ENCODE measurements at regions not wholly inside any gene's neighbourhood (a gene's known extent, or its start where the extent isn't known, plus 50 kb on each side); places are given as distances from the start of the nearest gene placed in this dataset.

DNA sequence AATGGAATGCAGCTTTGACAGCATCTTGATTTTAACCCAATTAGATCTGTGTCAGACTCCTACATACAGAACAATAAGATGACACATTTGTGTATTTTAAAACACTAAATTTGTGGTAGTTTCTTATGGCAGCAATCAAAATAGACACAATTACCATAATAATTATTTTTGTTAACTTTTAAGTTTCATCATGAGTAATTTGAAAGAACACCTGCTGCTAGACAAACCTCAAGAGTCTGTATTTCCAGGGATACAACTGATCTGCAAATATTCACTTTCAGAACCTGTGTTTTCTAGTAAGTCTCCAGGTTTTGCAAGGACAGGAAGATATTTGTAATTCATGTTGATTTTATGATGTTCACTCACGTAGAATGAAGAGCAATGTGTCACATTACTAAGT, 736.8 kb downstream of the DIPK2A start:
- no peaks in the 10 kb centered on the region for H3K79me2 ChIP-seq (ENCODE audit: control insufficient read depth, low read length)
- TF ChIP-seq, protein P1, sequence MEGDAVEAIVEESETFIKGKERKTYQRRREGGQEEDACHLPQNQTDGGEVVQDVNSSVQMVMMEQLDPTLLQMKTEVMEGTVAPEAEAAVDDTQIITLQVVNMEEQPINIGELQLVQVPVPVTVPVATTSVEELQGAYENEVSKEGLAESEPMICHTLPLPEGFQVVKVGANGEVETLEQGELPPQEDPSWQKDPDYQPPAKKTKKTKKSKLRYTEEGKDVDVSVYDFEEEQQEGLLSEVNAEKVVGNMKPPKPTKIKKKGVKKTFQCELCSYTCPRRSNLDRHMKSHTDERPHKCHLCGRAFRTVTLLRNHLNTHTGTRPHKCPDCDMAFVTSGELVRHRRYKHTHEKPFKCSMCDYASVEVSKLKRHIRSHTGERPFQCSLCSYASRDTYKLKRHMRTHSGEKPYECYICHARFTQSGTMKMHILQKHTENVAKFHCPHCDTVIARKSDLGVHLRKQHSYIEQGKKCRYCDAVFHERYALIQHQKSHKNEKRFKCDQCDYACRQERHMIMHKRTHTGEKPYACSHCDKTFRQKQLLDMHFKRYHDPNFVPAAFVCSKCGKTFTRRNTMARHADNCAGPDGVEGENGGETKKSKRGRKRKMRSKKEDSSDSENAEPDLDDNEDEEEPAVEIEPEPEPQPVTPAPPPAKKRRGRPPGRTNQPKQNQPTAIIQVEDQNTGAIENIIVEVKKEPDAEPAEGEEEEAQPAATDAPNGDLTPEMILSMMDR (IDR thresholded peaks at IDR 0.05; ENCODE audit: low read depth, low read length, poor library complexity, severe bottlenecking): no peak
- TF ChIP-seq EZH2phosphoT487 (IDR thresholded peaks at IDR 0.05; ENCODE audit: borderline replicate concordance, low read length): no peak
- H3K9me3 ChIP-seq (ENCODE audit: control insufficient read depth, insufficient read depth, low read length): no peaks in the 10 kb centered on the region
- no peaks in the 10 kb centered on the region for H3K36me3 ChIP-seq (ENCODE audit: control insufficient read depth, low read length)
- H3K9me2 ChIP-seq (replicated peaks; ENCODE audit: control insufficient read depth, low read length): no peaks in the 10 kb centered on the region
- H3K4me2 ChIP-seq (ENCODE audit: low read length): no peak overlapping the region
- H3F3A ChIP-seq (ENCODE audit: control insufficient read depth, insufficient read depth): no peaks in the 10 kb centered on the region
- H3K4me3 ChIP-seq (ENCODE audit: low read length): no peak overlapping the region
- no peaks in the 10 kb centered on the region for H4K20me1 ChIP-seq (ENCODE audit: control insufficient read depth, insufficient read depth, low read depth, low read length)
- no peaks in the 10 kb centered on the region for H3K4me1 ChIP-seq (ENCODE audit: control insufficient read depth, low read length)
- no peaks in the 10 kb centered on the region for H3K27me3 ChIP-seq (ENCODE audit: control insufficient read depth, low read length)
- no peak overlapping the region for H3K27ac ChIP-seq (ENCODE audit: low read depth, low read length)

DNA sequence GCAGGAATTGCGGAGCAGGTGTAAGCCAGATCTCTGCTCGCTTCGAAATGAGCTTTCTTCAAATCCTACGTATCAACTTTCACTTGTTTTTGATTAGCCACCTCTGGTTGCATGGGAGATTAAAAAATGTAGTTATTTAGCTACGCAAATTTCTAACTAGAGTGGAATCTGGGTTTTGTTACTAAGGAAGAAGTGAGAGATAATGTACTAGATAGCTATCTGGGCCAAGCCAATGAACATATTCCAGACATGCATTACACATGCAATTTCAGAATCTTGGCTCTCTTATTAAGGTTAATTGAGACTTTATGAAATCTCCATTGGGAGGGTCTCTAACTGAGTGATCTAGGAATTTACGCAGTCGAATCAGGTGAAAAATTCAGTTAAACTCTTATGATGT, 765.7 kb downstream of the DIPK2A start:
- Histone ChIP-seq H3K79me2 (ENCODE audit: control insufficient read depth, low read length) (no peaks in the 10 kb centered on the region), H3K9me2 (replicated peaks; ENCODE audit: control insufficient read depth, low read length) (no peaks in the 10 kb centered on the region), H3K9me3 (ENCODE audit: control insufficient read depth, insufficient read depth, low read length) (no peaks in the 10 kb centered on the region), H3K27me3 (ENCODE audit: control insufficient read depth, low read length) (no peaks in the 10 kb centered on the region), H3K36me3 (ENCODE audit: control insufficient read depth, low read length) (no peaks in the 10 kb centered on the region), H3K4me2 (ENCODE audit: low read length) (no peak overlapping the region), H3K4me3 (ENCODE audit: low read length) (no peak overlapping the region), H3K4me1 (ENCODE audit: control insufficient read depth, low read length) (no peaks in the 10 kb centered on the region), H4K20me1 (ENCODE audit: control insufficient read depth, insufficient read depth, low read depth, low read length) (no peaks in the 10 kb centered on the region), H3F3A (ENCODE audit: control insufficient read depth, insufficient read depth) (no peaks in the 10 kb centered on the region), H3K27ac (ENCODE audit: low read depth, low read length) (no peak overlapping the region)
- TF ChIP-seq, protein P1 (IDR thresholded peaks at IDR 0.05; ENCODE audit: low read depth, low read length, poor library complexity, severe bottlenecking): no peak
- no peak for TF ChIP-seq EZH2phosphoT487 (IDR thresholded peaks at IDR 0.05; ENCODE audit: borderline replicate concordance, low read length)

DNA sequence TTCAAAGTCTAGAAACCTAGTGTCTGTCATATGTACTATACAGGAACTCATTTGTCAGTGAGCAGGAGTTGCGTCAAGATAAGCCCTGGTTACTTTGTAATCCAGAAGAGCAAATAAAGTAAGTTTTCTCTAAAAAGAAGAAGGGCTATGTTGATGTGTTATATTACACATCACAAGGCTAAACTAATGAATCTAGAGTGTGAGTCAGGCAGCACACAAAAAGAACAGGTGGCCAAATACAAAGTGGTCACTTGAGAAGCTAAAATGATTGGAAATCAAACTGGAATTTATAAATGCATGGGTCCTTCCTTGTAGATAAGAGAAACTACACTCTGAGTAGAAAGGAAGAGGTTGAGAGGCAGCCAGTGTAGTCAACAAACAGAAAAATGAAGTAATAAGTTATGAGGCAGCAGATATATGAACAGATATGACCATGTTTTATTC, 771.6 kb downstream of the DIPK2A start:
- H3K4me3 ChIP-seq (ENCODE audit: low read length): no peak overlapping the region
- no peaks in the 10 kb centered on the region for H3F3A ChIP-seq (ENCODE audit: control insufficient read depth, insufficient read depth)
- no peaks in the 10 kb centered on the region for H3K9me3 ChIP-seq (ENCODE audit: control insufficient read depth, insufficient read depth, low read length)
- H3K79me2 ChIP-seq (ENCODE audit: control insufficient read depth, low read length): no peaks in the 10 kb centered on the region
- no peak overlapping the region for H3K27ac ChIP-seq (ENCODE audit: low read depth, low read length)
- no peak overlapping the region for H3K4me2 ChIP-seq (ENCODE audit: low read length)
- no peaks in the 10 kb centered on the region for H3K27me3 ChIP-seq (ENCODE audit: control insufficient read depth, low read length)
- H3K4me1 ChIP-seq (ENCODE audit: control insufficient read depth, low read length): no peaks in the 10 kb centered on the region
- H4K20me1 ChIP-seq (ENCODE audit: control insufficient read depth, insufficient read depth, low read depth, low read length): no peaks in the 10 kb centered on the region
- no peak for TF ChIP-seq EZH2phosphoT487 (IDR thresholded peaks at IDR 0.05; ENCODE audit: borderline replicate concordance, low read length)
- TF ChIP-seq, protein P1 (IDR thresholded peaks at IDR 0.05; ENCODE audit: low read depth, low read length, poor library complexity, severe bottlenecking): no peak
- no peaks in the 10 kb centered on the region for H3K9me2 ChIP-seq (replicated peaks; ENCODE audit: control insufficient read depth, low read length)
- H3K36me3 ChIP-seq (ENCODE audit: control insufficient read depth, low read length): no peaks in the 10 kb centered on the region

DNA sequence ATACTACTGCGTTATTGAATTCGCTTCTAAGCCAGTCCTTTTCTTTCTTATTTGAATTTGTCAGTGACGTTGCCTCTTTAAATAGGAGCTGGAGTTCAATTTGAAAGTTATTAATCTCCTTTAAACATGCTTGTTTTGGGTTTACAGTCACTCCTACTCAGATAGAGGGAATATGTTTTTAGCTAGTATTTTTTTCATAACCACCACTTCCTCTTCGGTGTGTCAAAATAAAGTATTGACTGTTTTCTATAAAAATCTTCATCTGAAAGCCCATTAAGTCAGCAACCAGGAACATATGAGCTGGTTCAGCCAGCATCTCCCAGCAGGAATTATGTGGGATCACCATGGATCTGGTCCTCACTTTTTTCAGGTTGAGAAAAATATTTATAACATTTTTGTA, 772.9 kb downstream of the DIPK2A start:
- Histone ChIP-seq H3K4me2 (ENCODE audit: low read length) (no peak overlapping the region), H3K27me3 (ENCODE audit: control insufficient read depth, low read length) (no peaks in the 10 kb centered on the region)

More for the DNA sequence above, 772.9 kb downstream of the DIPK2A start:
- H3K9me2 ChIP-seq (replicated peaks; ENCODE audit: control insufficient read depth, low read length): no peaks in the 10 kb centered on the region
- H3F3A ChIP-seq (ENCODE audit: control insufficient read depth, insufficient read depth): no peaks in the 10 kb centered on the region
- H3K79me2 ChIP-seq (ENCODE audit: control insufficient read depth, low read length): no peaks in the 10 kb centered on the region
- no peaks in the 10 kb centered on the region for H4K20me1 ChIP-seq (ENCODE audit: control insufficient read depth, insufficient read depth, low read depth, low read length)
- no peaks in the 10 kb centered on the region for H3K4me1 ChIP-seq (ENCODE audit: control insufficient read depth, low read length)
- no peaks in the 10 kb centered on the region for H3K9me3 ChIP-seq (ENCODE audit: control insufficient read depth, insufficient read depth, low read length)
- H3K27ac ChIP-seq (ENCODE audit: low read depth, low read length): no peak overlapping the region
- no peak for TF ChIP-seq EZH2phosphoT487 (IDR thresholded peaks at IDR 0.05; ENCODE audit: borderline replicate concordance, low read length)
- TF ChIP-seq, protein P1 (IDR thresholded peaks at IDR 0.05; ENCODE audit: low read depth, low read length, poor library complexity, severe bottlenecking): no peak
- H3K36me3 ChIP-seq (ENCODE audit: control insufficient read depth, low read length): no peaks in the 10 kb centered on the region
- H3K4me3 ChIP-seq (ENCODE audit: low read length): no peak overlapping the region

All from DOHH2 (cell line).